ENCODE measurements at regions not wholly inside any gene's neighbourhood (a gene's known extent, or its start where the extent isn't known, plus 50 kb on each side); places are given as distances from the start of the nearest gene placed in this dataset.

GRCh38 chr5:27388755-27389154 lies 350.4 kb upstream of the CDH9 start:
- TF ChIP-seq, protein P1, sequence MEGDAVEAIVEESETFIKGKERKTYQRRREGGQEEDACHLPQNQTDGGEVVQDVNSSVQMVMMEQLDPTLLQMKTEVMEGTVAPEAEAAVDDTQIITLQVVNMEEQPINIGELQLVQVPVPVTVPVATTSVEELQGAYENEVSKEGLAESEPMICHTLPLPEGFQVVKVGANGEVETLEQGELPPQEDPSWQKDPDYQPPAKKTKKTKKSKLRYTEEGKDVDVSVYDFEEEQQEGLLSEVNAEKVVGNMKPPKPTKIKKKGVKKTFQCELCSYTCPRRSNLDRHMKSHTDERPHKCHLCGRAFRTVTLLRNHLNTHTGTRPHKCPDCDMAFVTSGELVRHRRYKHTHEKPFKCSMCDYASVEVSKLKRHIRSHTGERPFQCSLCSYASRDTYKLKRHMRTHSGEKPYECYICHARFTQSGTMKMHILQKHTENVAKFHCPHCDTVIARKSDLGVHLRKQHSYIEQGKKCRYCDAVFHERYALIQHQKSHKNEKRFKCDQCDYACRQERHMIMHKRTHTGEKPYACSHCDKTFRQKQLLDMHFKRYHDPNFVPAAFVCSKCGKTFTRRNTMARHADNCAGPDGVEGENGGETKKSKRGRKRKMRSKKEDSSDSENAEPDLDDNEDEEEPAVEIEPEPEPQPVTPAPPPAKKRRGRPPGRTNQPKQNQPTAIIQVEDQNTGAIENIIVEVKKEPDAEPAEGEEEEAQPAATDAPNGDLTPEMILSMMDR (IDR thresholded peaks at IDR 0.05; ENCODE audit: insufficient read depth, low read length, poor library complexity, severe bottlenecking), result no peak
- no peaks in the 10 kb centered on the region for H3K27me3 ChIP-seq (replicated peaks; ENCODE audit: control insufficient read depth, insufficient read depth, low read length)
- no peak overlapping the region for H3K4me3 ChIP-seq (replicated peaks; ENCODE audit: low read depth, low read length)
- H3K36me3 ChIP-seq (ENCODE audit: control insufficient read depth, insufficient read depth, low read length), result no peaks in the 10 kb centered on the region
- no peak for DNase-seq (ENCODE audit: extremely low read depth, insufficient read length)

DNA sequence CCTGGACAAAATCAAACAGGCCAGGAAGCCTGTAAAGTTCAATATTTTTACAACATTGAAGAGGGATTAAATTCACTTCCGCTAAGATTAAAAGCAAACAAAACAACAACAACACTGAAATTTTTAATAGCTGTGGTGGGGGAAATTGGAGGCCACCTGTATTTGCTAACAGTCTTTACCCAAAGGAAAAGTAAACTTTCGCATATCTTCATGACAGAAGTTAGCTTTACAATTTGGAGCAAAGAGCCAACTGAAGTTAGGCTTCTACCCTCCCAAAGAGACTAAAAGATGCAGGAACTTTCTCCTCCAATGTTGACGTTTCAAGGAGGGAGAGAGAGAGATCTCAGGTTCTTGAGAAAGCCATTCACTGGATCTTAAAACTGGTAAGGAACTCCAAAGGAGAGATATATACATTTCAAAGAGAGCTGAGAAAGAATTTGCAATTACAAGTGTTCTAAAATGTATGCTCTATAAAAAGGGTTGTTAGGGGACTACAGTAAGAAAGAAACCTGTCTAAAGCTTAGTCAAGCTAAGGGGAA lies 349.2 kb upstream of the CDH9 start:
- no peaks in the 10 kb centered on the region for H3K36me3 ChIP-seq (ENCODE audit: control insufficient read depth, insufficient read depth, low read length)
- no peak for DNase-seq (ENCODE audit: extremely low read depth, insufficient read length)
- H3K27me3 ChIP-seq (replicated peaks; ENCODE audit: control insufficient read depth, insufficient read depth, low read length), result no peaks in the 10 kb centered on the region
- no peak overlapping the region for H3K4me3 ChIP-seq (replicated peaks; ENCODE audit: low read depth, low read length)
- TF ChIP-seq, protein P1 (IDR thresholded peaks at IDR 0.05; ENCODE audit: insufficient read depth, low read length, poor library complexity, severe bottlenecking), result no peak

- DNase-seq (ENCODE audit: extremely low read depth, insufficient read length), result no peak
- Histone ChIP-seq H3K4me3 (replicated peaks; ENCODE audit: low read depth, low read length) (no peak overlapping the region), H3K36me3 (ENCODE audit: control insufficient read depth, insufficient read depth, low read length) (no peaks in the 10 kb centered on the region), H3K27me3 (replicated peaks; ENCODE audit: control insufficient read depth, insufficient read depth, low read length) (no peaks in the 10 kb centered on the region)
- TF ChIP-seq, protein P1 (IDR thresholded peaks at IDR 0.05; ENCODE audit: insufficient read depth, low read length, poor library complexity, severe bottlenecking), result no peak
These were observed 343.3 kb upstream of the CDH9 start for GRCh38 chr5:27381686-27382085.

DNA sequence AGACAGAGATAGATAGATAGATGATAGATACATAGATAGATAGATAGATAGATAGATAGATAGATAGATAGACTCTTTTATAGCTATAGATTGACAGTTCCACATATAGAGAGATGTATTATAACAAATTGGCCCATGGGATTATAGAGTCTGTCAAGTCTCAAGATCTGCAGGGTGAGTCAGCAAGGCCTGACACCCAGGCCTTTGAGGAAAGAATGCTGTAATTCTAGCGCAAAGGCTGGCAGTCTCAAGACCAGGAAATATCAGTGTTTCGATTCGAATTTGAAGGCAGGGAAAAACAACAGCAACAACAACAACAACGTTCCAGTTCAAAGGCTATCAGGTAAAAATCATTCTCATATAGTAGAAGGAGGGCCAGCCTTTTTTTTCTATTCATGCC lies 339.2 kb upstream of the CDH9 start:
- DNase-seq (ENCODE audit: extremely low read depth, insufficient read length), result no peak
- TF ChIP-seq, protein P1 (IDR thresholded peaks at IDR 0.05; ENCODE audit: insufficient read depth, low read length, poor library complexity, severe bottlenecking), result no peak
- Histone ChIP-seq H3K4me3 (replicated peaks; ENCODE audit: low read depth, low read length) (no peak overlapping the region), H3K27me3 (replicated peaks; ENCODE audit: control insufficient read depth, insufficient read depth, low read length) (no peaks in the 10 kb centered on the region), H3K36me3 (ENCODE audit: control insufficient read depth, insufficient read depth, low read length) (no peaks in the 10 kb centered on the region)

GRCh38 chr5:27353970-27354369 lies 315.6 kb upstream of the CDH9 start:
- no peak overlapping the region for H3K4me3 ChIP-seq (replicated peaks; ENCODE audit: low read depth, low read length)
- DNase-seq (ENCODE audit: extremely low read depth, insufficient read length), result no peak
- H3K27me3 ChIP-seq (replicated peaks; ENCODE audit: control insufficient read depth, insufficient read depth, low read length), result no peaks in the 10 kb centered on the region
- TF ChIP-seq, protein P1 (IDR thresholded peaks at IDR 0.05; ENCODE audit: insufficient read depth, low read length, poor library complexity, severe bottlenecking), result no peak
- no peaks in the 10 kb centered on the region for H3K36me3 ChIP-seq (ENCODE audit: control insufficient read depth, insufficient read depth, low read length)

- TF ChIP-seq, protein P1 (IDR thresholded peaks at IDR 0.05; ENCODE audit: insufficient read depth, low read length, poor library complexity, severe bottlenecking), result no peak
- no peak for DNase-seq (ENCODE audit: extremely low read depth, insufficient read length)
- H3K36me3 ChIP-seq (ENCODE audit: control insufficient read depth, insufficient read depth, low read length), result no peaks in the 10 kb centered on the region
- no peaks in the 10 kb centered on the region for H3K27me3 ChIP-seq (replicated peaks; ENCODE audit: control insufficient read depth, insufficient read depth, low read length)
- no peak overlapping the region for H3K4me3 ChIP-seq (replicated peaks; ENCODE audit: low read depth, low read length)
These were observed 315.2 kb upstream of the CDH9 start for GRCh38 chr5:27353540-27353939.

Data from GM06990 (cell line).